Chondrocyte (in vitro differentiated cells): ENCODE measurements at regions not wholly inside any gene's neighbourhood (a gene's known extent, or its start where the extent isn't known, plus 50 kb on each side); places are given as distances from the start of the nearest gene placed in this dataset.

Source experiments
- DNase-seq: peaks from one replicate; pipeline ENCODE4 v3.0.0; 2021; ENCODE audit warnings: mixed read lengths, low spot score
- H3K27ac Mint-ChIP-seq: one replicate; pipeline ENCODE4 v1.8.0; 2021; ENCODE audit warnings: mild to moderate bottlenecking, moderate library complexity, mixed read lengths; ENCODE audit not compliant: unreplicated experiment
- H3K27me3 Mint-ChIP-seq: 2 replicates; pipeline ENCODE4 v1.8.0; 2021; ENCODE audit warnings: low read depth, mixed read lengths
- H3K36me3 Mint-ChIP-seq: 2 replicates; pipeline ENCODE4 v1.8.0; 2021; ENCODE audit warnings: low read depth, mixed read lengths
- H3K4me1 Mint-ChIP-seq: 2 replicates; pipeline ENCODE4 v1.8.0; 2021; ENCODE audit warnings: low read depth, mild to moderate bottlenecking, mixed read lengths
- H3K4me3 Mint-ChIP-seq: one replicate; pipeline ENCODE4 v1.8.0; 2021; ENCODE audit warnings: mild to moderate bottlenecking, moderate library complexity, mixed read lengths; ENCODE audit not compliant: unreplicated experiment
- H3K9me3 Mint-ChIP-seq: 2 replicates; pipeline ENCODE4 v1.8.0; 2021; ENCODE audit warnings: low read depth, mixed read lengths
- CTCF ChIP-seq: fragments of 200-600 bp; sonication (generic); IDR thresholded peaks from 2 replicates; pipeline ENCODE4 v1.5.0; 2021; ENCODE audit warnings: antibody characterized with exemption, mild to moderate bottlenecking, moderate library complexity

- DNase-seq, result no peak
- H3K4me1 Mint-ChIP-seq, result peaks cover 5% of the 10 kb centered on the region
Observed at GRCh38 chr7:125877246-125877645, 947.6 kb upstream of the POT1 start.

GRCh38 chr7:125876431-125876830 is 946.8 kb upstream of the POT1 start:
- H3K36me3 Mint-ChIP-seq, result peaks cover 1% of the 10 kb centered on the region
- no peak overlapping the region for H3K4me3 Mint-ChIP-seq
- DNase-seq, result no peak
- TF ChIP-seq CTCF, result no peak
- no peak overlapping the region for H3K27ac Mint-ChIP-seq
- H3K27me3 Mint-ChIP-seq, result no peaks in the 10 kb centered on the region
- peaks cover 6% of the 10 kb centered on the region for H3K9me3 Mint-ChIP-seq
- peaks cover 8% of the 10 kb centered on the region for H3K4me1 Mint-ChIP-seq

More at GRCh38 chr7:125877246-125877645, 947.6 kb upstream of the POT1 start:
- Mint-ChIP-seq H3K9me3 (peaks cover 6% of the 10 kb centered on the region), H3K4me3 (no peak overlapping the region), H3K27ac (no peak overlapping the region), H3K36me3 (peaks cover 1% of the 10 kb centered on the region), H3K27me3 (no peaks in the 10 kb centered on the region)
- no peak for TF ChIP-seq CTCF

DNA sequence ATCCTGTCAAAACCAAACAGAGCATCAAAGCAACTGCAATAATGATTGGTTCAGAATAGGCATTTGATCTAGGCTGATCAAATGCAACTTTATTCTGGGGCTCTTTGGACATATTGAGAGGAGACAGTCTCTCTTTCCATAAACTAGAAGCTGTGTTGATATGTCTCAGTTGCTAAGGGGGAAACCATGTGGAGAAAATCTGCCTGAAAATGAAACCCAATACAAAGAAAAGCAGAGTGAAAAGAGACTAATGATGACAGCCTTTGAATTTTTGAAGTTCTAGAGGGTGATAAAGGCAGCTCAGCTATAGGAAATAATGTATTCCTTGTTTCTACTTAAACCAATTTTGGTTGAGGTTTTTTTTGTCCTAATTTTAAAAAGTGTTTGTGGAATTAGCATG is 941.8 kb upstream of the POT1 start:
- Mint-ChIP-seq H3K27me3 (peaks cover 2% of the 10 kb centered on the region), H3K36me3 (peaks cover 1% of the 10 kb centered on the region), H3K27ac (no peak overlapping the region), H3K4me1 (peaks cover 3% of the 10 kb centered on the region), H3K9me3 (no peaks in the 10 kb centered on the region), H3K4me3 (no peak overlapping the region)
- no peak for TF ChIP-seq CTCF
- no peak for DNase-seq

GRCh38 chr7:125857606-125858005 is 928.0 kb upstream of the POT1 start:
- DNase-seq, result no peak
- Mint-ChIP-seq H3K27me3 (no peaks in the 10 kb centered on the region), H3K9me3 (peaks cover 10% of the 10 kb centered on the region), H3K4me3 (no peak overlapping the region), H3K4me1 (peaks cover 3% of the 10 kb centered on the region), H3K27ac (no peak overlapping the region), H3K36me3 (no peaks in the 10 kb centered on the region)
- no peak for TF ChIP-seq CTCF

DNA sequence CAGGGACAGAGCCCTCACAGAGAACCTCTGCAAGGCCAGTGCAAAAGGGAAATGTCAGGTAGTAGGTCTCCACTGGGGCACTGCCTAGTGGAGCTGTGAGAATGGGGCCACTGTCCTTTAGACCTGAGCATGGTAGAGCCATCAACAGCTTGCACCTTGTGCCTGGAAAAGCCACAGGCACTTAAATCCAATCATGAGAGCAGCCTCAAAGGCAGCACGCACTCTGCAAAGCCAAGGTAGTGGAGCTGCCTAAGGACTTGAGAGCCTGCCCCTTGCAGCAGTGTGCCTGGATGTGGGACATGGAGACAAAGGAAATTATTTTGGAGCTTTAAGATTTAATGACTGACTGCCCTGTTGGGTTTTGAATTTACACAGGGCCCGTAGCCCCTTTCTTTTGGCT is 918.5 kb upstream of the POT1 start:
- H3K4me3 Mint-ChIP-seq, result no peak overlapping the region

More for the DNA sequence above, 918.5 kb upstream of the POT1 start:
- Mint-ChIP-seq H3K36me3 (peaks cover 3% of the 10 kb centered on the region), H3K4me1 (no peaks in the 10 kb centered on the region), H3K27me3 (no peaks in the 10 kb centered on the region), H3K9me3 (peaks cover 16% of the 10 kb centered on the region), H3K27ac (no peak overlapping the region)
- no peak for DNase-seq
- no peak for TF ChIP-seq CTCF
